Coronary artery (tissue), 2 donors: ENCODE measurements at regions not wholly inside any gene's neighbourhood (a gene's known extent, or its start where the extent isn't known, plus 50 kb on each side); places are given as distances from the start of the nearest gene placed in this dataset.
"Not testable (repeated sequence)": the region's sequence is repeated elsewhere in the genome, so short reads cannot be mapped to it uniquely, and the experiment has no call there.

ENCODE experiments used
- DNase-seq: peaks from one replicate; pipeline ENCODE4 v3.0.0-alpha.2; 2017; ENCODE audit warnings: low spot score
- H3K27ac ChIP-seq, 2 donors: fragments of 200-600 bp; sonication (generic); one replicate each; pipeline ENCODE4 v1.5.1; 2016 to 2019
- H3K4me3 ChIP-seq: fragments of 200-600 bp; sonication (generic); 2 replicates; pipeline ENCODE4 v1.5.1; 2016; ENCODE audit warnings: mild to moderate bottlenecking, moderate library complexity
- TF ChIP-seq, protein P1 (sequence below): fragments of 200-600 bp; sonication (generic); IDR thresholded peaks from one replicate; pipeline ENCODE4 v1.5.1; 2019; ENCODE audit warnings: antibody characterized with exemption

DNA sequence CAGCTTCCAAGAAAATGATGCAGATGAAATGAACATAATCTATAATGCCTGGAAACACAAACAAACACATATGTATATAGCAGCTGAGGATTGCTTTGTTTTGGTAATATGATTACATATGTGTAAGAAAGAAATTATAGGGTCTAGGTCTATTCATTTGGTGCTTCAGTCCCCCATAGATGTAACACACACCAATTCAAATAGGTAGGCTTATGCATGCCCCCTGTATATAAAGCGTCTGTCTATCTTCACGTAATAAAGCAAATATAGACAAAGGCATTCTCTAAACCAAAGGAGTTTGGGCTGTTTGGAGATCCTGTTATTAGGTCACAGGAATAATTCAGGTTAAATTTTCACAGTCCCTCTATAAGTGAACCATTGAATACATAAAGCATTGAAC, 270.4 kb upstream of the SGK1 start:
- TF ChIP-seq, protein P1, sequence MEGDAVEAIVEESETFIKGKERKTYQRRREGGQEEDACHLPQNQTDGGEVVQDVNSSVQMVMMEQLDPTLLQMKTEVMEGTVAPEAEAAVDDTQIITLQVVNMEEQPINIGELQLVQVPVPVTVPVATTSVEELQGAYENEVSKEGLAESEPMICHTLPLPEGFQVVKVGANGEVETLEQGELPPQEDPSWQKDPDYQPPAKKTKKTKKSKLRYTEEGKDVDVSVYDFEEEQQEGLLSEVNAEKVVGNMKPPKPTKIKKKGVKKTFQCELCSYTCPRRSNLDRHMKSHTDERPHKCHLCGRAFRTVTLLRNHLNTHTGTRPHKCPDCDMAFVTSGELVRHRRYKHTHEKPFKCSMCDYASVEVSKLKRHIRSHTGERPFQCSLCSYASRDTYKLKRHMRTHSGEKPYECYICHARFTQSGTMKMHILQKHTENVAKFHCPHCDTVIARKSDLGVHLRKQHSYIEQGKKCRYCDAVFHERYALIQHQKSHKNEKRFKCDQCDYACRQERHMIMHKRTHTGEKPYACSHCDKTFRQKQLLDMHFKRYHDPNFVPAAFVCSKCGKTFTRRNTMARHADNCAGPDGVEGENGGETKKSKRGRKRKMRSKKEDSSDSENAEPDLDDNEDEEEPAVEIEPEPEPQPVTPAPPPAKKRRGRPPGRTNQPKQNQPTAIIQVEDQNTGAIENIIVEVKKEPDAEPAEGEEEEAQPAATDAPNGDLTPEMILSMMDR = no peak

DNA sequence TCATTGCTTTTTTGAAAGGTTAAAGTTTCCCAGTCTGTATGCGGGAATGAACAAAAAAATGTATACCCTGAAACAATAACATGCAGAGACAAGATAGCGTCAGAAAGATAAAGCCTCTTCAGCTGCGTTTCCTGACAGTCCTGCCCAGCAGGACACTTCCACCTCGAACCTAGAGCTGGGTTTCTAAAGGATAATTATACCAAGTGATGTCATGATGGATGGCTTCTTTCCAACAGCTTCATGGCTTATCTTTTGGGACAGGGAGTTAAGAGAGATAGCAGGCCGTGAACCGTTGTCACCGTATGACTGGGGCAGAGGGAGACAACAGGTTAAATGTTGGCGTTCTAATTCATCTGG, 267.6 kb upstream of the SGK1 start:
- Histone ChIP-seq H3K27ac (no peak overlapping the region), H3K4me3 (no peak overlapping the region)
- DNase-seq = no peak
- TF ChIP-seq, protein P1 = no peak

More for the DNA sequence above, 270.4 kb upstream of the SGK1 start:
- no peak for DNase-seq
- H3K27ac ChIP-seq = no peak overlapping the region
- no peak overlapping the region for H3K4me3 ChIP-seq

DNA sequence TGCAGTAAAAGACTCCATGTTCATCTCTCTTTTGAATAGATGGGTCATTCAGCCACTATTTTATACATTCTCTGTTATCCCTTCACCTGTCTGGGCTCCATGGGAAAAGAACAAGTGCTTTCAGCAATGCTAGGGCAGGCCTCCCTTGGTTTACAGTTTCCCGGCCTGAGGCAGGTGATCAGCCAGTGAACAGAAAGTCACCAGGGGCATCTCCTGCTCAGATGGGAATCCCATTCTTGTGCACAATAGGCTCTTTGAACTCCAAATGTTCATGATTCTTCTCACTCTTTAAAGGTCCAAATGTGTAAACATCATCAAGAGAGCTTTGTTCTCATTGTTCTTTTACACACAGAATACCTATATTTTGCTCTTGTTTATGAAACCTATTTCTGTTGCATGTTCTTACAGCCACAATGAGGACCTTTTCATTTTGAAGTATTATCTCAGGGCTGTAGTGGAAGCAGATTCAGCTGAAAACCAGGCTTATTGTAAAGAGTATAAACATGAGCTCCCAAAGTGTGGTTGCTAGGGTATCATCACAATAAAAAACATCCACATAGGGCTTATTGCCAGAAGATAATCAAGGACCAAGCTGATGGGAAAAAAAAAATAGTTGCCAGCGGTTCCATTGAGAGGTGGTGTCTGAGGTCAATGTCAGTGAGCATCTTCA, 267.1 kb upstream of the SGK1 start:
- Histone ChIP-seq H3K4me3 (no peak overlapping the region), H3K27ac (no peak overlapping the region)
- no peak for DNase-seq
- TF ChIP-seq, protein P1 = no peak

DNA sequence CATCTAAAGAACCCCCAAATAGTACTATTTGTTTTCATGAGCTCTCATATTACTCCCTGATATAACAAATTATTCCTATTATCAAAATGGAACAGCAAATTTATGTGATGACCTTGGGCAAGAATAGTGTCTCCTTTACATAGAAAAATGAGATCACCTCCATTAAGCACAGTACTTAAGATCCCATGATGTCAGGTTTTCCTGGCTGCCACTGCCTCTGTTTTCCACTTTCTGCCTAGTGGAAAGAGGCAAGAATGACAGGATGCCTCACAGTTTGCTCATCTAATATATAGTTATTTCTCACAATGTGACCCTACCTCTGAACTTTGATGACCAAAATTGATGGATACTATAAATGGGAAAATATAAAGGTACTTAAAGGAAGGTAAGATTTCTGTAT, 260.1 kb upstream of the SGK1 start:
- DNase-seq = no peak
- Histone ChIP-seq H3K4me3 (no peak overlapping the region), H3K27ac (no peak overlapping the region)
- TF ChIP-seq, protein P1 = no peak

DNA sequence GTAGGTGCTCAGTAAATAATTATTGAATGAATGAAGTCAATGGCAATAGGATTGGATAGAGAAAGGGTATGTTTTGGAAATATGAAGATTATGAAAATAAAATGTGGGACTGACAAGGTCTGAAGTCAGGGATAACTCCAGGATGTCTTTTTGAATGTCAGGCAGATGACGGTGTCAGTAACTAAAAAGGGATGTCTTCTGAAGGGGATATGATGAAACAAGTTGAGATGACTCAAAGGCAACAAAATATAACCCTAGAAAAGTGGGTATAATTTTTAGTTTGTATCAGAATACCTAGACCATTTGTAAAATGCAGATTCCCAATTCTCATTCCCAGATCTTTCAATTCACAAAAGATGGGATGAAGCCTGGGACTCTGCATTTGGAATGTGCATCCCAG, 257.3 kb upstream of the SGK1 start:
- TF ChIP-seq, protein P1 = no peak

DNA sequence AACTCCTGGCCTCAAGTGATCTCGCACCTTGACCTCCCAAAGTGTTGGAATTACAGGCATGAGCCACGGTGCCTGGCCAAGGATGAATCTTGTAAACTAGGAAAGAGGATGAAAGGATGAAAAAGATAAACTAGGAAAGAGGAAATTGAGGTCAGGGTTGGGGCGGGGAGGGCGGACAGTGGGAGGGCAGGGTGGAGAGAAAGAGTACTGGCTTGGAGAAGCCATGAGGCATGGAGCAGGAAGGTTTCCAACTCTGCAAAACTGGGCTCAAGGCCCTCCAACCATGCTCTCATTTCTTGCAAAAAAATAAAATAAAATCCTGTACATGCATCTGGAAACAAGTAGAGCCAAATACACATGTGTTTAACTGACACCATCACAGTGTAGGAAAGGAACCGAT, 256.6 kb upstream of the SGK1 start:
- TF ChIP-seq, protein P1 = no peak
- no peak overlapping the region for H3K27ac ChIP-seq
- no peak for DNase-seq
- no peak overlapping the region for H3K4me3 ChIP-seq

More for the DNA sequence above, 257.3 kb upstream of the SGK1 start:
- Histone ChIP-seq H3K4me3 (no peak overlapping the region), H3K27ac (no peak overlapping the region)
- DNase-seq = no peak

DNA sequence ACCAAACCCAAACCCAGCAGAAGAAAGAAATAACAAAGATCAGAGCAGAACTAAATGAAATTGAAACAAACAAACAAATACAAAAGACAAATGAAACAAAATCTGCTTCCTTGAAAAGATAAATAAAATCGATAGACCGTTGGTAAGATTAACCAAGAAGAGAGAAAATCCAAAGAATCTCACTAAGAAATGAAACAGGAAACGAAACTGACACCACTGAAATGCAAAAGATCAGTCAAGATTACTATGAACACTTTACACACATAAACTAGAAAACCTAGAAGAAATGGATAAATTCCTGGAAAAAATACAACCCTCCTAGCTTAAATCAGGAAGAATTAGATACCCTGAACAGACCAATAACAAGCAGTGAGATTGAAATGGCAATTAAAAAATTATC, 252.1 kb upstream of the SGK1 start:
- not testable (repeated sequence) for H3K4me3 ChIP-seq, DNase-seq, H3K27ac ChIP-seq
